ENCODE measurements at regions not wholly inside any gene's neighbourhood (a gene's known extent, or its start where the extent isn't known, plus 50 kb on each side); places are given as distances from the start of the nearest gene placed in this dataset.

GRCh38 chr3:23078735-23079134, 124.4 kb upstream of the UBE2E2 start:
- DNase-seq = no peak

GRCh38 chr3:23079976-23080375, 123.2 kb upstream of the UBE2E2 start:
- no peak for DNase-seq

GRCh38 chr3:23083701-23084100, 119.4 kb upstream of the UBE2E2 start:
- DNase-seq = no peak

GRCh38 chr3:23084367-23084766, 118.8 kb upstream of the UBE2E2 start:
- DNase-seq = no peak

GRCh38 chr3:23085261-23085660, 117.9 kb upstream of the UBE2E2 start:
- DNase-seq = no peak

- DNase-seq = no peak
Observed at GRCh38 chr3:23086331-23086730, 116.8 kb upstream of the UBE2E2 start.

- no peak for DNase-seq
Observed at GRCh38 chr3:23086831-23087230, 116.3 kb upstream of the UBE2E2 start.

- DNase-seq = no peak
Observed at GRCh38 chr3:23094412-23094811, 108.7 kb upstream of the UBE2E2 start.

- DNase-seq = no peak
Observed at GRCh38 chr3:23094890-23095462, 108.2 kb upstream of the UBE2E2 start.

- no peak for DNase-seq
Observed at GRCh38 chr3:23096041-23096440, 107.1 kb upstream of the UBE2E2 start.

- DNase-seq = no peak
Observed at GRCh38 chr3:23099021-23099420, 104.1 kb upstream of the UBE2E2 start.

GRCh38 chr3:23099677-23100076, 103.5 kb upstream of the UBE2E2 start:
- DNase-seq = no peak

- DNase-seq = no peak
Observed at GRCh38 chr3:23100106-23100505, 103.0 kb upstream of the UBE2E2 start.

GRCh38 chr3:23103764-23104163, 99.4 kb upstream of the UBE2E2 start:
- no peak for DNase-seq

GRCh38 chr3:23105048-23105447, 98.1 kb upstream of the UBE2E2 start:
- no peak for DNase-seq

- no peak for DNase-seq
Observed at GRCh38 chr3:23106666-23107065, 96.5 kb upstream of the UBE2E2 start.

GRCh38 chr3:23107221-23107620, 95.9 kb upstream of the UBE2E2 start:
- no peak for DNase-seq

- no peak for DNase-seq
Observed at GRCh38 chr3:23108451-23109057, 94.6 kb upstream of the UBE2E2 start.

GRCh38 chr3:23111286-23111685, 91.8 kb upstream of the UBE2E2 start:
- no peak for DNase-seq

GRCh38 chr3:23111797-23112196, 91.3 kb upstream of the UBE2E2 start:
- no peak for DNase-seq

GRCh38 chr3:23112491-23112890, 90.6 kb upstream of the UBE2E2 start:
- no peak for DNase-seq

- no peak for DNase-seq
Observed at GRCh38 chr3:23113455-23114171, 89.5 kb upstream of the UBE2E2 start.

- no peak for DNase-seq
Observed at GRCh38 chr3:23114432-23114831, 88.7 kb upstream of the UBE2E2 start.

- no peak for DNase-seq
Observed at GRCh38 chr3:23115171-23115877, 87.8 kb upstream of the UBE2E2 start.
